SK-N-MC (cell line): ENCODE measurements at regions not wholly inside any gene's neighbourhood (a gene's known extent, or its start where the extent isn't known, plus 50 kb on each side); places are given as distances from the start of the nearest gene placed in this dataset.

Experiments used
- EZH2 ChIP-seq: fragments of 200-600 bp; sonication (generic); IDR thresholded peaks from one replicate; pipeline ENCODE4 v1.6.1; 2017; ENCODE audit warnings: antibody characterized with exemption
- FOXP2 ChIP-seq: optimal IDR thresholded peaks from 2 replicates; pipeline ENCODE3; 2011; ENCODE audit warnings: mild to moderate bottlenecking, moderate library complexity; ENCODE audit not compliant: insufficient read depth; ENCODE audit errors: extremely low read length, control extremely low read depth
- POLR2AphosphoS5 ChIP-seq: IDR thresholded peaks from 2 replicates; pipeline ENCODE4 v1.6.1; 2012; ENCODE audit warnings: mild to moderate bottlenecking, low read depth, low read length, borderline replicate concordance

DNA sequence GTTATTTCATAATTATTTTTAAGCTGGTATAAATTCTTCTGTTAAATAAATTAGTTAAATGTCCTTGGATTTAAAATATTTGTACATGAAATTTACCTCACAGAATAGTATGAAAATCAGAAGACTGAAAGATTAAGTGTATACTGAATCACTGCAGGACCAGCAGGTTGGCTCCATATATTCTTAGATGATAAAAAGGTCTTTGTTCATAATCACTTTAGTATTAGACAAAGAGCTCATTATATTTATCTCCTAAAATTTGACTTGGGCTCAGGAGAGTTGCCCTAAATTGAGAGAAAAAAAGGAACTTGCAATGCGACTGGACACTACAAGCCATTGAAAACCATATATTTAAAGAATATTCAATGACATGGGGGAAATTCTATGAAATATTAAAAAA, 766.4 kb upstream of the CITED2 start:
- TF ChIP-seq POLR2AphosphoS5 (no peak), EZH2 (no peak), FOXP2 (no peak)
